ENCODE measurements at regions not wholly inside any gene's neighbourhood (a gene's known extent, or its start where the extent isn't known, plus 50 kb on each side); places are given as distances from the start of the nearest gene placed in this dataset.
"Not testable (repeated sequence)": the region's sequence is repeated elsewhere in the genome, so short reads cannot be mapped to it uniquely, and the experiment has no call there.

GRCh38 chr13:81018936-81019335 lies 678.0 kb upstream of the SPRY2 start:
- peaks cover 0 to 15% (median 2%) of the 10 kb centered on the region in 5 experiments for H3K9me3 ChIP-seq (ENCODE audit: control extremely low read depth in 1 of 5, control insufficient read depth in 4 of 5, insufficient read depth in 2 of 5, low read depth in 1 of 5, low read length in 4 of 5)
- no peaks in the 10 kb centered on the region for H3K36me3 ChIP-seq (ENCODE audit: control insufficient read depth in 4 of 4, insufficient read depth in 4 of 4, low read length in 3 of 4)
- WGBS (ENCODE audit: insufficient coverage), result 86% methylated on average over 2 of the region's 3 CpGs
- POLR2A ChIA-PET, result no interaction called here
- no peak for DNase-seq
- no peaks in the 10 kb centered on the region for H3K4me1 ChIP-seq (ENCODE audit: control extremely low read depth in 1 of 4, control insufficient read depth in 4 of 4, insufficient read depth in 4 of 4, low read length in 3 of 4)
- CTCF ChIA-PET, result interaction anchor here (1.4 to 1.7 kb wide), 2 partner anchors 12 to 42 kb away, joined by 4 to 7 read pairs; no protein-coding TSS in a partner anchor
- H3K4me3 ChIP-seq (ENCODE audit: control insufficient read depth in 1 of 7, extremely low read depth in 1 of 7, insufficient read depth in 4 of 7, low read depth in 2 of 7, low read length in 6 of 7), result no peak overlapping the region
- no peak overlapping the region for H3K27ac ChIP-seq (ENCODE audit: insufficient read depth in 1 of 2, low read depth in 1 of 2, low read length in 2 of 2, poor library complexity in 1 of 2, severe bottlenecking in 2 of 2)
- no peaks in the 10 kb centered on the region for H3K27me3 ChIP-seq (replicated peaks in 2 of 5; ENCODE audit: control insufficient read depth in 4 of 5, insufficient read depth in 5 of 5, low read length in 4 of 5)

GRCh38 chr13:81017513-81018152 lies 676.7 kb upstream of the SPRY2 start:
- H3K9me3 ChIP-seq (ENCODE audit: control extremely low read depth in 1 of 5, control insufficient read depth in 4 of 5, insufficient read depth in 2 of 5, low read depth in 1 of 5, low read length in 4 of 5), result peaks cover 0 to 14% (median 2%) of the 10 kb centered on the region in 5 experiments
- H3K4me3 ChIP-seq (ENCODE audit: control insufficient read depth in 1 of 7, extremely low read depth in 1 of 7, insufficient read depth in 4 of 7, low read depth in 2 of 7, low read length in 6 of 7), result no peak overlapping the region
- POLR2A ChIA-PET, result no interaction called here
- CTCF ChIA-PET, result interaction anchor here (0.7 to 2.3 kb wide), 7 partner anchors 11 to 1339 kb away, joined by 3 to 7 read pairs (median 5); no protein-coding TSS in a partner anchor
- no peaks in the 10 kb centered on the region for H3K27me3 ChIP-seq (replicated peaks in 2 of 5; ENCODE audit: control insufficient read depth in 4 of 5, insufficient read depth in 5 of 5, low read length in 4 of 5)
- H3K36me3 ChIP-seq (ENCODE audit: control insufficient read depth in 4 of 4, insufficient read depth in 4 of 4, low read length in 3 of 4), result no peaks in the 10 kb centered on the region
- WGBS (ENCODE audit: insufficient coverage), result no CpG with 5 or more reads among the region's 4 CpGs
- DNase-seq, result peak; percentile 45 to 69 (median 66)
- no peak overlapping the region for H3K27ac ChIP-seq (ENCODE audit: insufficient read depth in 1 of 2, low read depth in 1 of 2, low read length in 2 of 2, poor library complexity in 1 of 2, severe bottlenecking in 2 of 2)
- H3K4me1 ChIP-seq (ENCODE audit: control extremely low read depth in 1 of 4, control insufficient read depth in 4 of 4, insufficient read depth in 4 of 4, low read length in 3 of 4), result no peaks in the 10 kb centered on the region

- Histone ChIP-seq H3K27me3 (replicated peaks in 2 of 5; ENCODE audit: control insufficient read depth in 4 of 5, insufficient read depth in 5 of 5, low read length in 4 of 5) (no peaks in the 10 kb centered on the region), H3K4me1 (ENCODE audit: control extremely low read depth in 1 of 4, control insufficient read depth in 4 of 4, insufficient read depth in 4 of 4, low read length in 3 of 4) (no peaks in the 10 kb centered on the region), H3K4me3 (ENCODE audit: control insufficient read depth in 1 of 7, extremely low read depth in 1 of 7, insufficient read depth in 4 of 7, low read depth in 2 of 7, low read length in 6 of 7) (no peak overlapping the region), H3K36me3 (ENCODE audit: control insufficient read depth in 4 of 4, insufficient read depth in 4 of 4, low read length in 3 of 4) (no peaks in the 10 kb centered on the region), H3K27ac (ENCODE audit: insufficient read depth in 1 of 2, low read depth in 1 of 2, low read length in 2 of 2, poor library complexity in 1 of 2, severe bottlenecking in 2 of 2) (no peak overlapping the region), H3K9me3 (ENCODE audit: control extremely low read depth in 1 of 5, control insufficient read depth in 4 of 5, insufficient read depth in 2 of 5, low read depth in 1 of 5, low read length in 4 of 5) (peaks cover 0 to 6% (median 4%) of the 10 kb centered on the region in 5 experiments)
- no peak for DNase-seq
- WGBS (ENCODE audit: insufficient coverage), result 100% methylated on average over 4 of the region's 4 CpGs
- ChIA-PET POLR2A (no interaction called here), CTCF (no interaction called here)
Observed at GRCh38 chr13:81012031-81012430, 671.1 kb upstream of the SPRY2 start.

DNA sequence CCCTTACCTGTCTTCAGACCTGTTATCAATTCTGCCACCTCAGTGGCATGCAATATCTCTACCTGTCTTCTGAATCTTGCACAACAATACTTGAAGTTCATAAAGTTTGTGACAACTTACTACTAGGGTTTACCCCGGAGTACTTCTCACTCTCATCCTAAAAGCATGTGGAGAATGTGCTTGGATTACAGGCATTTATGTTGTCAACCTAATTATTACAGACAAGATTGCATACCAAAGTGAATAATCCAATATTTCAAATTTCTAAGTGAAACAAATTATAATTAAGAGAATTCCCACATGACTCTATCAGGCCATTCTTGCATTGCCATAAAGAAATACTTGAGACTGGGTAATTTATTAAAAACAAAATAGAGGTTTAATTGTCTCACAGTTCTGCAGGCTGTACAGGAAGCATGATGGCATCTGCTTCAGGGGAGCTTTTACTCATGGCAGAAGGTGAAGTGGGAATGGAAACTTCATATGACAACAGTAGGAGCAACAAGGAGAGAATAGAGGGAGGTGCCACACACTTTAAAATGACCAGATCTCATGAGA lies 661.0 kb upstream of the SPRY2 start:
- no peak for DNase-seq
- POLR2A ChIA-PET, result no interaction called here
- whole genome bisulfite sequencing (ENCODE audit: insufficient coverage), result no CpG with 5 or more reads among the region's 1 CpG

GRCh38 chr13:80998603-80999002 lies 657.7 kb upstream of the SPRY2 start:
- H3K36me3 ChIP-seq (ENCODE audit: control insufficient read depth in 4 of 4, insufficient read depth in 4 of 4, low read length in 3 of 4); H3K9me3 ChIP-seq (ENCODE audit: control extremely low read depth in 1 of 5, control insufficient read depth in 4 of 5, insufficient read depth in 2 of 5, low read depth in 1 of 5, low read length in 4 of 5); H3K27ac ChIP-seq (ENCODE audit: insufficient read depth in 1 of 2, low read depth in 1 of 2, low read length in 2 of 2, poor library complexity in 1 of 2, severe bottlenecking in 2 of 2); H3K27me3 ChIP-seq (replicated peaks in 2 of 5; ENCODE audit: control insufficient read depth in 4 of 5, insufficient read depth in 5 of 5, low read length in 4 of 5); DNase-seq; H3K4me1 ChIP-seq (ENCODE audit: control extremely low read depth in 1 of 4, control insufficient read depth in 4 of 4, insufficient read depth in 4 of 4, low read length in 3 of 4); CTCF ChIA-PET; POLR2A ChIA-PET; H3K4me3 ChIP-seq (ENCODE audit: control insufficient read depth in 1 of 7, extremely low read depth in 1 of 7, insufficient read depth in 4 of 7, low read depth in 2 of 7, low read length in 6 of 7): not testable (repeated sequence)
- 89% methylated on average over 11 of the region's 15 CpGs for WGBS (ENCODE audit: insufficient coverage)

More for the DNA sequence above, 661.0 kb upstream of the SPRY2 start:
- H3K4me1 ChIP-seq (ENCODE audit: control extremely low read depth in 1 of 4, control insufficient read depth in 4 of 4, insufficient read depth in 4 of 4, low read length in 3 of 4), result no peaks in the 10 kb centered on the region
- CTCF ChIA-PET, result no interaction called here
- no peak overlapping the region for H3K27ac ChIP-seq (ENCODE audit: insufficient read depth in 1 of 2, low read depth in 1 of 2, low read length in 2 of 2, poor library complexity in 1 of 2, severe bottlenecking in 2 of 2)
- H3K27me3 ChIP-seq (replicated peaks in 2 of 5; ENCODE audit: control insufficient read depth in 4 of 5, insufficient read depth in 5 of 5, low read length in 4 of 5), result no peaks in the 10 kb centered on the region
- H3K4me3 ChIP-seq (ENCODE audit: control insufficient read depth in 1 of 7, extremely low read depth in 1 of 7, insufficient read depth in 4 of 7, low read depth in 2 of 7, low read length in 6 of 7), result no peak overlapping the region
- peaks cover 0 to 8% (median 1%) of the 10 kb centered on the region in 5 experiments for H3K9me3 ChIP-seq (ENCODE audit: control extremely low read depth in 1 of 5, control insufficient read depth in 4 of 5, insufficient read depth in 2 of 5, low read depth in 1 of 5, low read length in 4 of 5)
- no peaks in the 10 kb centered on the region for H3K36me3 ChIP-seq (ENCODE audit: control insufficient read depth in 4 of 4, insufficient read depth in 4 of 4, low read length in 3 of 4)

DNA sequence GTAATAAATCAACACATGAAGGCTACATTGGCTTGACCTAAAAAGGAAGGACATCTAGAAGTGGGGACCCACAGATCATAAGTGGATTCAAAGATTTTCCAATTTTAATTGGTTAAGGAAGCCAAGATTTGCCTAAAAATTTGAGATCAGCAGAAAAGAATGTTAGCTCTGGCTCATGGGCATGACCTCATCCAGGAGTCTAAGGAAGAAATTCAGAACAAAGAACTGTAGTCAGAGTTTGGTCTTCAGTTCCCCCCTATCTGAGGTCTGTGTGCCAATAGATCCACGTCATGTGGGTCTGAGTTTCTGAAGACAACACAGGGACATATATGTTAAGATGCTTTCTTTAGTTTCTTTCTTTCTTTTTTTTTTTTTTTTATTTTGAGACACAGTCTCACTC lies 648.8 kb upstream of the SPRY2 start:
- no CpG with 5 or more reads among the region's 1 CpG for WGBS (ENCODE audit: insufficient coverage)
- Histone ChIP-seq H3K27ac (ENCODE audit: insufficient read depth in 1 of 2, low read depth in 1 of 2, low read length in 2 of 2, poor library complexity in 1 of 2, severe bottlenecking in 2 of 2) (no peak overlapping the region), H3K4me3 (ENCODE audit: control insufficient read depth in 1 of 7, extremely low read depth in 1 of 7, insufficient read depth in 4 of 7, low read depth in 2 of 7, low read length in 6 of 7) (no peak overlapping the region), H3K36me3 (ENCODE audit: control insufficient read depth in 4 of 4, insufficient read depth in 4 of 4, low read length in 3 of 4) (no peaks in the 10 kb centered on the region), H3K4me1 (ENCODE audit: control extremely low read depth in 1 of 4, control insufficient read depth in 4 of 4, insufficient read depth in 4 of 4, low read length in 3 of 4) (no peaks in the 10 kb centered on the region), H3K27me3 (replicated peaks in 2 of 5; ENCODE audit: control insufficient read depth in 4 of 5, insufficient read depth in 5 of 5, low read length in 4 of 5) (no peaks in the 10 kb centered on the region), H3K9me3 (ENCODE audit: control extremely low read depth in 1 of 5, control insufficient read depth in 4 of 5, insufficient read depth in 2 of 5, low read depth in 1 of 5, low read length in 4 of 5) (peaks cover 0 to 7% (median 0%) of the 10 kb centered on the region in 5 experiments)
- CTCF ChIA-PET, result no interaction called here
- POLR2A ChIA-PET, result no interaction called here
- no peak for DNase-seq

- ChIA-PET CTCF (no interaction called here), POLR2A (no interaction called here)
- Histone ChIP-seq H3K27ac (ENCODE audit: insufficient read depth in 1 of 2, low read depth in 1 of 2, low read length in 2 of 2, poor library complexity in 1 of 2, severe bottlenecking in 2 of 2) (no peak overlapping the region), H3K4me3 (ENCODE audit: control insufficient read depth in 1 of 7, extremely low read depth in 1 of 7, insufficient read depth in 4 of 7, low read depth in 2 of 7, low read length in 6 of 7) (no peak overlapping the region), H3K4me1 (ENCODE audit: control extremely low read depth in 1 of 4, control insufficient read depth in 4 of 4, insufficient read depth in 4 of 4, low read length in 3 of 4) (no peaks in the 10 kb centered on the region), H3K27me3 (replicated peaks in 2 of 5; ENCODE audit: control insufficient read depth in 4 of 5, insufficient read depth in 5 of 5, low read length in 4 of 5) (no peaks in the 10 kb centered on the region), H3K9me3 (ENCODE audit: control extremely low read depth in 1 of 5, control insufficient read depth in 4 of 5, insufficient read depth in 2 of 5, low read depth in 1 of 5, low read length in 4 of 5) (peaks cover 0 to 7% (median 0%) of the 10 kb centered on the region in 5 experiments), H3K36me3 (ENCODE audit: control insufficient read depth in 4 of 4, insufficient read depth in 4 of 4, low read length in 3 of 4) (no peaks in the 10 kb centered on the region)
- DNase-seq, result no peak
- 100% methylated on average over 4 of the region's 6 CpGs for WGBS (ENCODE audit: insufficient coverage)
Observed at GRCh38 chr13:80989241-80989640, 648.3 kb upstream of the SPRY2 start.

Measured in common myeloid progenitor, CD34-positive (primary cell).